CD4-positive, alpha-beta T cell (primary cell): ENCODE measurements at regions not wholly inside any gene's neighbourhood (a gene's known extent, or its start where the extent isn't known, plus 50 kb on each side); places are given as distances from the start of the nearest gene placed in this dataset.

Experiments used
- ATAC-seq: fragments of 200-7000 bp; cut with Tn5 transposase; one replicate; pipeline ENCODE4 v1.10.0; 2022; ENCODE audit warnings: mild to moderate bottlenecking; ENCODE audit not compliant: poor library complexity
- CTCF ChIA-PET: fragments of 350-600 bp; sonication (Branson Sonifier 250); formaldehyde crosslinking; loops from one replicate; lab custom pipeline; 2021; ENCODE audit warnings: antibody characterized with exemption, inconsistent platforms; lab: Charles Lee
- POLR2A ChIA-PET: fragments of 350-600 bp; sonication (Branson Sonifier 250); formaldehyde crosslinking; loops from one replicate; lab custom pipeline; 2021; ENCODE audit warnings: antibody characterized with exemption, inconsistent platforms; lab: Charles Lee
- DNase-seq, 14 experiments: peaks; one replicate each; pipeline ENCODE4 v3.0.0-alpha.2; 2013 to 2020; ENCODE audit warnings: mixed read lengths in 2 of 14
- H3K27ac ChIP-seq, 2 donors: one replicate each; pipeline versions ENCODE4 v1.5.1 to v1.7.0; 2013; ENCODE audit warnings: low read length in 2 of 2, low read depth in 1 of 2, mild to moderate bottlenecking in 1 of 2
- H3K27me3 ChIP-seq, 2 experiments: 1 replicate in 1 of 2; 2 replicates in 1 of 2; pipeline versions ENCODE4 v1.6.1 to v1.7.0; 2013; ENCODE audit warnings: low read length in 2 of 2, control low read depth in 1 of 2, mild to moderate bottlenecking in 1 of 2, moderate library complexity in 1 of 2; ENCODE audit not compliant: insufficient read depth in 2 of 2, control insufficient read depth in 1 of 2
- H3K36me3 ChIP-seq: one replicate; pipeline ENCODE4 v1.6.1; 2013; ENCODE audit warnings: low read length, control low read depth; ENCODE audit not compliant: insufficient read depth
- H3K4me1 ChIP-seq: one replicate; pipeline ENCODE4 v1.6.1; 2013; ENCODE audit warnings: low read length, control low read depth; ENCODE audit not compliant: insufficient read depth
- H3K4me3 ChIP-seq: one replicate; pipeline ENCODE4 v1.5.1; 2013; ENCODE audit warnings: mild to moderate bottlenecking, low read length, moderate library complexity
- H3K9me3 ChIP-seq, 2 experiments: 1 replicate in 1 of 2; 2 replicates in 1 of 2; pipeline versions ENCODE4 v1.6.1 to v1.7.0; 2013; ENCODE audit warnings: low read length in 2 of 2, mild to moderate bottlenecking in 2 of 2, control low read depth in 1 of 2, moderate library complexity in 1 of 2; ENCODE audit not compliant: control insufficient read depth in 1 of 2, insufficient read depth in 1 of 2
- H3K27ac Mint-ChIP-seq: one replicate; pipeline ENCODE4 v1.8.0; 2020; ENCODE audit warnings: mixed read lengths
- H3K27me3 Mint-ChIP-seq: one replicate; pipeline ENCODE4 v1.8.0; 2021; ENCODE audit warnings: mixed read lengths
- H3K36me3 Mint-ChIP-seq: one replicate; pipeline ENCODE4 v1.8.0; 2021; ENCODE audit warnings: low read depth, mixed read lengths
- H3K4me1 Mint-ChIP-seq: one replicate; pipeline ENCODE4 v1.8.0; 2021; ENCODE audit warnings: low read depth, mixed read lengths
- H3K4me3 Mint-ChIP-seq: one replicate; pipeline ENCODE4 v1.8.0; 2020; ENCODE audit warnings: mild to moderate bottlenecking, mixed read lengths
- H3K9me3 Mint-ChIP-seq: one replicate; pipeline ENCODE4 v1.8.0; 2020; ENCODE audit warnings: mixed read lengths
- intact Hi-C, 2 experiments: fragments of 100-400 bp; cut with DNase I in 1 of 2; cut with micrococcal nuclease in 1 of 2; formaldehyde crosslinking; loops; one replicate each; pipeline versions ENCODE4 v1.15.1 to v1.9.0; 2023 to 2025; cut with DNase I, micrococcal nuclease
- TF ChIP-seq, protein P1 (sequence below): fragments of 200-600 bp; IDR thresholded peaks from one replicate; pipeline ENCODE4 v1.8.0; 2022; ENCODE audit warnings: antibody characterized with exemption, mild to moderate bottlenecking

GRCh38 chr10:4266416-4267085, 481.5 kb upstream of the KLF6 start:
- ChIA-PET POLR2A (interaction anchor here (1.4 kb wide), 1 partner anchor 18 kb away, joined by 3 read pairs; no protein-coding TSS in a partner anchor), CTCF (no interaction called here)
- no peak overlapping the region for H3K4me3 Mint-ChIP-seq
- ATAC-seq (no peak), DNase-seq (no peak)
- H3K9me3 ChIP-seq: no peaks in the 10 kb centered on the region
- no peaks in the 10 kb centered on the region for H3K36me3 Mint-ChIP-seq
- H3K27me3 Mint-ChIP-seq: no peaks in the 10 kb centered on the region
- intact Hi-C loops: no loop called here
- H3K27ac ChIP-seq: no peak overlapping the region
- no peaks in the 10 kb centered on the region for H3K27me3 ChIP-seq
- TF ChIP-seq, protein P1, sequence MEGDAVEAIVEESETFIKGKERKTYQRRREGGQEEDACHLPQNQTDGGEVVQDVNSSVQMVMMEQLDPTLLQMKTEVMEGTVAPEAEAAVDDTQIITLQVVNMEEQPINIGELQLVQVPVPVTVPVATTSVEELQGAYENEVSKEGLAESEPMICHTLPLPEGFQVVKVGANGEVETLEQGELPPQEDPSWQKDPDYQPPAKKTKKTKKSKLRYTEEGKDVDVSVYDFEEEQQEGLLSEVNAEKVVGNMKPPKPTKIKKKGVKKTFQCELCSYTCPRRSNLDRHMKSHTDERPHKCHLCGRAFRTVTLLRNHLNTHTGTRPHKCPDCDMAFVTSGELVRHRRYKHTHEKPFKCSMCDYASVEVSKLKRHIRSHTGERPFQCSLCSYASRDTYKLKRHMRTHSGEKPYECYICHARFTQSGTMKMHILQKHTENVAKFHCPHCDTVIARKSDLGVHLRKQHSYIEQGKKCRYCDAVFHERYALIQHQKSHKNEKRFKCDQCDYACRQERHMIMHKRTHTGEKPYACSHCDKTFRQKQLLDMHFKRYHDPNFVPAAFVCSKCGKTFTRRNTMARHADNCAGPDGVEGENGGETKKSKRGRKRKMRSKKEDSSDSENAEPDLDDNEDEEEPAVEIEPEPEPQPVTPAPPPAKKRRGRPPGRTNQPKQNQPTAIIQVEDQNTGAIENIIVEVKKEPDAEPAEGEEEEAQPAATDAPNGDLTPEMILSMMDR: no peak
- no peaks in the 10 kb centered on the region for H3K9me3 Mint-ChIP-seq
- H3K4me3 ChIP-seq: no peak overlapping the region
- H3K4me1 Mint-ChIP-seq: no peaks in the 10 kb centered on the region
- no peak overlapping the region for H3K27ac Mint-ChIP-seq
- no peaks in the 10 kb centered on the region for H3K36me3 ChIP-seq
- no peaks in the 10 kb centered on the region for H3K4me1 ChIP-seq

- Mint-ChIP-seq H3K4me1 (no peaks in the 10 kb centered on the region), H3K27me3 (no peaks in the 10 kb centered on the region), H3K4me3 (no peak overlapping the region), H3K36me3 (no peaks in the 10 kb centered on the region), H3K27ac (no peak overlapping the region), H3K9me3 (no peaks in the 10 kb centered on the region)
- no peak overlapping the region for H3K4me3 ChIP-seq
- DNase-seq (no peak), ATAC-seq (no peak)
- no peaks in the 10 kb centered on the region for H3K9me3 ChIP-seq
- H3K27ac ChIP-seq: no peak overlapping the region
- no peaks in the 10 kb centered on the region for H3K36me3 ChIP-seq
- no peaks in the 10 kb centered on the region for H3K27me3 ChIP-seq
- TF ChIP-seq, protein P1: no peak
- intact Hi-C loops: no loop called here
- POLR2A ChIA-PET: no interaction called here
- CTCF ChIA-PET: interaction anchor here (0.6 kb wide), 1 partner anchor 489 kb away, joined by 3 read pairs; no protein-coding TSS in a partner anchor
- no peaks in the 10 kb centered on the region for H3K4me1 ChIP-seq
These were observed 481.0 kb upstream of the KLF6 start for GRCh38 chr10:4265964-4266363.

- H3K4me3 ChIP-seq: no peak overlapping the region
- Mint-ChIP-seq H3K27me3 (no peaks in the 10 kb centered on the region), H3K36me3 (no peaks in the 10 kb centered on the region), H3K4me3 (no peak overlapping the region), H3K4me1 (no peaks in the 10 kb centered on the region), H3K27ac (no peak overlapping the region), H3K9me3 (no peaks in the 10 kb centered on the region)
- TF ChIP-seq, protein P1: no peak
- CTCF ChIA-PET: no interaction called here
- ATAC-seq (no peak), DNase-seq (no peak)
- no peaks in the 10 kb centered on the region for H3K27me3 ChIP-seq
- POLR2A ChIA-PET: no interaction called here
- H3K9me3 ChIP-seq: no peaks in the 10 kb centered on the region
- no peak overlapping the region for H3K27ac ChIP-seq
- no peaks in the 10 kb centered on the region for H3K36me3 ChIP-seq
- intact Hi-C loops: no loop called here
- no peaks in the 10 kb centered on the region for H3K4me1 ChIP-seq
These were observed 479.3 kb upstream of the KLF6 start for GRCh38 chr10:4264209-4264865.
